ENCODE measurements at regions not wholly inside any gene's neighbourhood (a gene's known extent, or its start where the extent isn't known, plus 50 kb on each side); places are given as distances from the start of the nearest gene placed in this dataset.

GRCh38 chr1:79929356-79929755 lies 922.8 kb upstream of the ADGRL4 start:
- H3K27ac ChIP-seq = no peak overlapping the region
- H3K9me3 ChIP-seq = no peaks in the 10 kb centered on the region
- H3K36me3 ChIP-seq = no peaks in the 10 kb centered on the region
- DNase-seq = no peak
- no peak overlapping the region for H3K4me3 ChIP-seq
- no peaks in the 10 kb centered on the region for H3K27me3 ChIP-seq
- TF ChIP-seq POLR2A (IDR thresholded peaks at IDR 0.05) = no peak
- TF ChIP-seq CTCF (IDR thresholded peaks at IDR 0.05) = no peak
- H3K4me1 ChIP-seq = no peaks in the 10 kb centered on the region

DNA sequence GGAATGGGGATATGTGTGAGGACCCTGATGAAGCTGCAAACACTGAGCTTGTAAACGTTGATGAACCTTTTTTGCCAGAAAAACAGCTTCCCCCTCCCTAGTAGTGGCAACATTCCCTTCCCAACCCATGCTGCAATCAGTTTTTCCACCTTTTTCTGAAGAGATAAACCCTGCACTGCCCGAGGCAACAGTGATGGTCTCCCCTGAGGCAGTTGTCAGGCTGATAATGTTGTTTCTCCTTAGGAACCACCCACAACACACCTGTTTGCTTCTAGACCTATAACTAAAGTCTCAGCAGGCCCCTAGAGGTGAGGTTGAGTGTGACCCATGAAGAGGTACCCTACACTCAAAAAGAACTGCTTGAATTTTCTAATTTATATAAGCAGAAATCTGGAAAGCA lies 922.4 kb upstream of the ADGRL4 start:
- Histone ChIP-seq H3K9me3 (peaks cover 0 to 5% (median 0%) of the 10 kb centered on the region in 4 donors), H3K4me3 (no peak overlapping the region), H3K27ac (no peak overlapping the region), H3K36me3 (no peaks in the 10 kb centered on the region), H3K27me3 (no peaks in the 10 kb centered on the region), H3K4me1 (no peaks in the 10 kb centered on the region)
- TF ChIP-seq POLR2A (IDR thresholded peaks at IDR 0.05) = no peak
- no peak for TF ChIP-seq CTCF (IDR thresholded peaks at IDR 0.05)
- DNase-seq = no peak

GRCh38 chr1:79920960-79921669 lies 914.6 kb upstream of the ADGRL4 start:
- TF ChIP-seq CTCF (IDR thresholded peaks at IDR 0.05) (no peak), POLR2A (IDR thresholded peaks at IDR 0.05) (no peak)
- no peak for DNase-seq

DNA sequence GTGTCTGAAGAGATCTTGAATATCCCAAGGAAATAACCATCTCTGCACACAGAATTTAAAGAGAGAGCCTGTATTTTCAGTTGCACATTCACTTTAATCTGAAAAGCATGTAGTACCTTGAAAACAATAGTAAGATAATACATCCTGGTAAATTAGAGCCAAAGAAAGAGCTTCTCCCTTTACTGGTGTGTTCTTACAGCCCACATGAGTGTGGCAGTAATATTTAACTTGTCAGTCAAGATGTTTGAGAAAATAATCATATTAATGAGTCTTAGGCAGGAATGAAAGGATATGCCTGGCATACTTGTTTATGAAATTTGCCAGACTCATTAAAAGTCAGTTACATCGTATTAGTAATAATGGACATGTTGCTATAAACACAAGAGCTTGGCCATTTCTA lies 908.4 kb upstream of the ADGRL4 start:
- Histone ChIP-seq H3K36me3 (no peaks in the 10 kb centered on the region), H3K4me3 (no peak overlapping the region), H3K9me3 (no peaks in the 10 kb centered on the region), H3K4me1 (no peaks in the 10 kb centered on the region), H3K27me3 (no peaks in the 10 kb centered on the region), H3K27ac (no peak overlapping the region)
- DNase-seq = no peak
- TF ChIP-seq CTCF (IDR thresholded peaks at IDR 0.05) (no peak), POLR2A (IDR thresholded peaks at IDR 0.05) (no peak)

More at GRCh38 chr1:79920960-79921669, 914.6 kb upstream of the ADGRL4 start:
- H3K4me1 ChIP-seq = no peaks in the 10 kb centered on the region
- no peaks in the 10 kb centered on the region for H3K27me3 ChIP-seq
- H3K9me3 ChIP-seq = peaks cover 0 to 6% (median 0%) of the 10 kb centered on the region in 4 donors
- H3K36me3 ChIP-seq = no peaks in the 10 kb centered on the region
- H3K4me3 ChIP-seq = no peak overlapping the region
- H3K27ac ChIP-seq = no peak overlapping the region

- DNase-seq = no peak
- no peaks in the 10 kb centered on the region for H3K4me1 ChIP-seq
- no peak for TF ChIP-seq POLR2A (IDR thresholded peaks at IDR 0.05)
- no peak for TF ChIP-seq CTCF (IDR thresholded peaks at IDR 0.05)
- H3K27ac ChIP-seq = no peak overlapping the region
- H3K36me3 ChIP-seq = no peaks in the 10 kb centered on the region
- H3K27me3 ChIP-seq = no peaks in the 10 kb centered on the region
- H3K4me3 ChIP-seq = no peak overlapping the region
- no peaks in the 10 kb centered on the region for H3K9me3 ChIP-seq
These were observed 906.3 kb upstream of the ADGRL4 start for GRCh38 chr1:79912813-79913212.
